Embryonic facial prominence (tissue), 1 donor: ENCODE measurements at regions not wholly inside any gene's neighbourhood (a gene's known extent, or its start where the extent isn't known, plus 50 kb on each side); places are given as distances from the start of the nearest gene placed in this dataset.

Experiments
- DNase-seq: peaks from one replicate; pipeline ENCODE4 v3.0.0-alpha.2; 2016; ENCODE audit errors: extremely low spot score

- DNase-seq, result no peak
These were observed 585.2 kb upstream of the CELF2 start for GRCh38 chr10:10432296-10433035.

GRCh38 chr10:10434312-10434711, 583.4 kb upstream of the CELF2 start:
- no peak for DNase-seq

- no peak for DNase-seq
These were observed 579.8 kb upstream of the CELF2 start for GRCh38 chr10:10437886-10438285.

GRCh38 chr10:10438335-10439100, 579.2 kb upstream of the CELF2 start:
- no peak for DNase-seq

- DNase-seq, result no peak
These were observed 560.8 kb upstream of the CELF2 start for GRCh38 chr10:10456856-10457255.

- DNase-seq, result no peak
These were observed 557.2 kb upstream of the CELF2 start for GRCh38 chr10:10460451-10460850.

GRCh38 chr10:10462151-10462941, 555.3 kb upstream of the CELF2 start:
- no peak for DNase-seq

- no peak for DNase-seq
These were observed 545.9 kb upstream of the CELF2 start for GRCh38 chr10:10471758-10472157.

- DNase-seq, result no peak
These were observed 541.9 kb upstream of the CELF2 start for GRCh38 chr10:10475812-10476211.

GRCh38 chr10:10477844-10478243, 539.8 kb upstream of the CELF2 start:
- no peak for DNase-seq

GRCh38 chr10:10479465-10479864, 538.2 kb upstream of the CELF2 start:
- no peak for DNase-seq

GRCh38 chr10:10482613-10483012, 535.1 kb upstream of the CELF2 start:
- DNase-seq, result no peak

- no peak for DNase-seq
These were observed 528.6 kb upstream of the CELF2 start for GRCh38 chr10:10489076-10489475.

GRCh38 chr10:10489805-10490571, 527.7 kb upstream of the CELF2 start:
- no peak for DNase-seq

GRCh38 chr10:10490581-10490980, 527.1 kb upstream of the CELF2 start:
- DNase-seq, result no peak

- DNase-seq, result no peak
These were observed 525.3 kb upstream of the CELF2 start for GRCh38 chr10:10492420-10492819.

- no peak for DNase-seq
These were observed 523.8 kb upstream of the CELF2 start for GRCh38 chr10:10493833-10494232.

- no peak for DNase-seq
These were observed 520.4 kb upstream of the CELF2 start for GRCh38 chr10:10497245-10497644.

GRCh38 chr10:10498781-10499180, 518.9 kb upstream of the CELF2 start:
- no peak for DNase-seq

- DNase-seq, result no peak
These were observed 517.8 kb upstream of the CELF2 start for GRCh38 chr10:10499839-10500238.

GRCh38 chr10:10500937-10501336, 516.7 kb upstream of the CELF2 start:
- no peak for DNase-seq

- DNase-seq, result no peak
These were observed 513.9 kb upstream of the CELF2 start for GRCh38 chr10:10503772-10504171.
